WERI-Rb-1 (cell line): ENCODE measurements at regions not wholly inside any gene's neighbourhood (a gene's known extent, or its start where the extent isn't known, plus 50 kb on each side); places are given as distances from the start of the nearest gene placed in this dataset.

Source experiments
- DNase-seq: peaks from one replicate; pipeline ENCODE4 v3.0.0-alpha.2; 2020
- H3K27ac ChIP-seq: fragments of 250-450 bp; sonication (Bioruptor Pico); 2 replicates; pipeline ENCODE4 v1.5.1; 2020; ENCODE audit warnings: mild to moderate bottlenecking, moderate library complexity
- H3K27me3 ChIP-seq: fragments of 250-450 bp; sonication (Bioruptor Pico); 2 replicates; pipeline ENCODE4 v1.5.1; 2021; ENCODE audit warnings: mild to moderate bottlenecking, low read depth, moderate library complexity; ENCODE audit not compliant: insufficient read depth, severe bottlenecking
- H3K36me3 ChIP-seq: fragments of 250-450 bp; sonication (Bioruptor Pico); 2 replicates; pipeline ENCODE4 v1.5.1; 2020; ENCODE audit warnings: mild to moderate bottlenecking, moderate library complexity
- H3K4me3 ChIP-seq: 2 replicates; pipeline ENCODE4 v1.5.1; 2011; ENCODE audit warnings: low read depth, mild to moderate bottlenecking, control low read depth, low read length
- H3K9me3 ChIP-seq: fragments of 250-450 bp; sonication (Bioruptor Pico); 2 replicates; pipeline ENCODE4 v1.5.1; 2021; ENCODE audit warnings: mild to moderate bottlenecking, moderate library complexity; ENCODE audit not compliant: severe bottlenecking
- TF ChIP-seq, protein P1 (sequence below): IDR thresholded peaks from 2 replicates; pipeline ENCODE4 v1.5.1; 2011; ENCODE audit warnings: low read depth, mild to moderate bottlenecking, control low read depth, inconsistent platforms, low read length

- H3K27me3 ChIP-seq, result no peaks in the 10 kb centered on the region
- H3K27ac ChIP-seq, result no peak overlapping the region
- no peak overlapping the region for H3K4me3 ChIP-seq
- no peaks in the 10 kb centered on the region for H3K9me3 ChIP-seq
- DNase-seq, result no peak
- TF ChIP-seq, protein P1, sequence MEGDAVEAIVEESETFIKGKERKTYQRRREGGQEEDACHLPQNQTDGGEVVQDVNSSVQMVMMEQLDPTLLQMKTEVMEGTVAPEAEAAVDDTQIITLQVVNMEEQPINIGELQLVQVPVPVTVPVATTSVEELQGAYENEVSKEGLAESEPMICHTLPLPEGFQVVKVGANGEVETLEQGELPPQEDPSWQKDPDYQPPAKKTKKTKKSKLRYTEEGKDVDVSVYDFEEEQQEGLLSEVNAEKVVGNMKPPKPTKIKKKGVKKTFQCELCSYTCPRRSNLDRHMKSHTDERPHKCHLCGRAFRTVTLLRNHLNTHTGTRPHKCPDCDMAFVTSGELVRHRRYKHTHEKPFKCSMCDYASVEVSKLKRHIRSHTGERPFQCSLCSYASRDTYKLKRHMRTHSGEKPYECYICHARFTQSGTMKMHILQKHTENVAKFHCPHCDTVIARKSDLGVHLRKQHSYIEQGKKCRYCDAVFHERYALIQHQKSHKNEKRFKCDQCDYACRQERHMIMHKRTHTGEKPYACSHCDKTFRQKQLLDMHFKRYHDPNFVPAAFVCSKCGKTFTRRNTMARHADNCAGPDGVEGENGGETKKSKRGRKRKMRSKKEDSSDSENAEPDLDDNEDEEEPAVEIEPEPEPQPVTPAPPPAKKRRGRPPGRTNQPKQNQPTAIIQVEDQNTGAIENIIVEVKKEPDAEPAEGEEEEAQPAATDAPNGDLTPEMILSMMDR, result no peak
- no peaks in the 10 kb centered on the region for H3K36me3 ChIP-seq
Measured at GRCh38 chr5:121741156-121741555, 110.5 kb upstream of the FTMT start.

DNA sequence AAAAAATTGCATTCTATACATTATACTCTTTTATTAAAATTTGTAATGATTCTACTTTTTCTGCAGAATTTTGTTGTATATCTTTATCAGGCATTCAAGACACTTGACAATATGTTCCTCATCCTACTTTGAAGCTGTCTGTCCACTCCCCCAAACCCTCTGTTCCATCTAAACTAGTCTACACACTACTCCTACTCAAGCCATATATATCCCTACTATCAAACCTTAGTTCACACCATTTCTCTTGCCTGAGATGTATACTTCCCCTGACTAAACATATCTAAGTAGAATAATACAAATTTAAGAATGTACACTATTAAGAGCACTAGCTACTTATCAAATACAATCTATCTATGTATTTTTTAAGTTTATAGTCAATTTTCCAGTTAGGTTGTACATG, 107.1 kb upstream of the FTMT start:
- no peaks in the 10 kb centered on the region for H3K36me3 ChIP-seq
- H3K9me3 ChIP-seq, result no peaks in the 10 kb centered on the region
- no peaks in the 10 kb centered on the region for H3K27me3 ChIP-seq
- no peak overlapping the region for H3K27ac ChIP-seq
- TF ChIP-seq, protein P1, result no peak
- no peak for DNase-seq
- no peak overlapping the region for H3K4me3 ChIP-seq

- Histone ChIP-seq H3K27me3 (no peaks in the 10 kb centered on the region), H3K4me3 (no peak overlapping the region)
Measured at GRCh38 chr5:121745407-121745806, 106.3 kb upstream of the FTMT start.

GRCh38 chr5:121746763-121747162, 104.9 kb upstream of the FTMT start:
- H3K27ac ChIP-seq, result no peak overlapping the region
- no peak overlapping the region for H3K4me3 ChIP-seq

More at GRCh38 chr5:121745407-121745806, 106.3 kb upstream of the FTMT start:
- TF ChIP-seq, protein P1, result no peak
- H3K36me3 ChIP-seq, result no peaks in the 10 kb centered on the region
- no peaks in the 10 kb centered on the region for H3K9me3 ChIP-seq
- no peak for DNase-seq
- no peak overlapping the region for H3K27ac ChIP-seq

DNA sequence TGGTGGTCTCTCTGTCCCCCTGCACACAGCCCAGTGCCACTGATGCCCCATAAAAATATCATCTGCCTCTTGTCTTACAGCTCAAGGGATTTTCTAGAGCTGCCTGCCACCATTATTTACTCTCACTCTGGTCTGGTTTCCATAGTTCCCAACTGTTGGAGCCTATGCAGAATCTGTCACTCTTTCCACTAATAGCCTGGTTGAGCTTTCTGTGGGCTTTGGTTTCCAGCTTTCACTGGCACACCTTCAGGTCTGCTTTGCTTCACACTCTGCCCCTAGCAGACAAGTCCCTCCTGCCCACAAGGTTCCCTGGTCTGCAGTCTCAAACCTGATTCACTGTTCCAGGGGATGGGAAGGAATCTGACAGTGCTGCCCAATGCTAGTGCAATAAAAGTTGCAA, 103.0 kb upstream of the FTMT start:
- no peaks in the 10 kb centered on the region for H3K36me3 ChIP-seq
- DNase-seq, result no peak
- no peaks in the 10 kb centered on the region for H3K9me3 ChIP-seq
- no peak overlapping the region for H3K4me3 ChIP-seq
- H3K27me3 ChIP-seq, result no peaks in the 10 kb centered on the region
- H3K27ac ChIP-seq, result no peak overlapping the region
- TF ChIP-seq, protein P1, result no peak

More at GRCh38 chr5:121746763-121747162, 104.9 kb upstream of the FTMT start:
- no peaks in the 10 kb centered on the region for H3K27me3 ChIP-seq
- no peaks in the 10 kb centered on the region for H3K36me3 ChIP-seq
- DNase-seq, result no peak
- H3K9me3 ChIP-seq, result no peaks in the 10 kb centered on the region
- TF ChIP-seq, protein P1, result no peak

- TF ChIP-seq, protein P1, result no peak
- H3K4me3 ChIP-seq, result no peak overlapping the region
- H3K9me3 ChIP-seq, result no peaks in the 10 kb centered on the region
Measured at GRCh38 chr5:121752149-121752548, 99.5 kb upstream of the FTMT start.

More at GRCh38 chr5:121752149-121752548, 99.5 kb upstream of the FTMT start:
- no peak for DNase-seq
- Histone ChIP-seq H3K27me3 (no peaks in the 10 kb centered on the region), H3K36me3 (no peaks in the 10 kb centered on the region), H3K27ac (no peak overlapping the region)
